ENCODE measurements at regions not wholly inside any gene's neighbourhood (a gene's known extent, or its start where the extent isn't known, plus 50 kb on each side); places are given as distances from the start of the nearest gene placed in this dataset.

GRCh38 chr14:101635749-101636560 lies 74.7 kb downstream of the DIO3 start:
- H3K4me3 ChIP-seq: no peak overlapping the region
- no peaks in the 10 kb centered on the region for H3K9me3 ChIP-seq
- no peaks in the 10 kb centered on the region for H3K36me3 ChIP-seq
- intact Hi-C loops (cut with DNase I; ENCODE audit: low total_unique reads): no loop called here
- TF ChIP-seq, protein P1, sequence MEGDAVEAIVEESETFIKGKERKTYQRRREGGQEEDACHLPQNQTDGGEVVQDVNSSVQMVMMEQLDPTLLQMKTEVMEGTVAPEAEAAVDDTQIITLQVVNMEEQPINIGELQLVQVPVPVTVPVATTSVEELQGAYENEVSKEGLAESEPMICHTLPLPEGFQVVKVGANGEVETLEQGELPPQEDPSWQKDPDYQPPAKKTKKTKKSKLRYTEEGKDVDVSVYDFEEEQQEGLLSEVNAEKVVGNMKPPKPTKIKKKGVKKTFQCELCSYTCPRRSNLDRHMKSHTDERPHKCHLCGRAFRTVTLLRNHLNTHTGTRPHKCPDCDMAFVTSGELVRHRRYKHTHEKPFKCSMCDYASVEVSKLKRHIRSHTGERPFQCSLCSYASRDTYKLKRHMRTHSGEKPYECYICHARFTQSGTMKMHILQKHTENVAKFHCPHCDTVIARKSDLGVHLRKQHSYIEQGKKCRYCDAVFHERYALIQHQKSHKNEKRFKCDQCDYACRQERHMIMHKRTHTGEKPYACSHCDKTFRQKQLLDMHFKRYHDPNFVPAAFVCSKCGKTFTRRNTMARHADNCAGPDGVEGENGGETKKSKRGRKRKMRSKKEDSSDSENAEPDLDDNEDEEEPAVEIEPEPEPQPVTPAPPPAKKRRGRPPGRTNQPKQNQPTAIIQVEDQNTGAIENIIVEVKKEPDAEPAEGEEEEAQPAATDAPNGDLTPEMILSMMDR (IDR thresholded peaks at IDR 0.05): no peak
- H3K4me1 ChIP-seq: no peaks in the 10 kb centered on the region
- no peak overlapping the region for H3K27ac ChIP-seq
- DNase-seq: no peak
- peaks cover 0 to 26% of the 10 kb centered on the region in 2 donors for H3K27me3 ChIP-seq

DNA sequence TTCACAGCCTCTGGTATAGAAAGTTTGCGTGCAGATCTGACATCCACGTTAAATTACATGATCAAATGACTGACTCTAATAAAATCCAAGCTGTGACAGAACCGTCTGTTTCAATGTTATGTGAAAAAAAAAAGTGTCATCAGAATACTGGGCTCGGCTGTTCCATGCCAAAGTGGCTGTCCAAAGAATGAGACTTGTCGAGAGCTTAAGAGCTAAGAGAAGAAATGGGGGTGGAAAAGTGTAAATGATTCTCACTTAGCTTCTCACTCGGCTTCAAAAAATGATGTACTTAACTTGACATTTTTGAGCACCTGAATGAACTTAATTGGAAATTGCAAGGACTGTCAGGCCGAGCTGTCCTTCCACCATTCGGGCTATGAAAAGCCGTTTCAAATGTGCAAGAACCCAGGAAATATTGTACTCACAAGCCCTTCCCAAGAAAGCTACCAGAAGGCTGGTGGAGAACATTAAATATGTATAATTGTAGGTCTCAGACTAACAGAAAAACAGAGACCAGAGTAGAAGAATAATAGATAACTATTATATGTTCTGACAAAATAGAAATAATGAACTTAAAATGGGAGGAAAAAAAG lies 78.0 kb downstream of the DIO3 start:
- no peak for DNase-seq
- Histone ChIP-seq H3K4me3 (no peak overlapping the region), H3K36me3 (no peaks in the 10 kb centered on the region), H3K27me3 (peaks cover 0 to 25% of the 10 kb centered on the region in 2 donors), H3K27ac (no peak overlapping the region), H3K4me1 (no peaks in the 10 kb centered on the region), H3K9me3 (peaks cover 0 to 5% (median 0%) of the 10 kb centered on the region in 3 donors)
- intact Hi-C loops (cut with DNase I; ENCODE audit: low total_unique reads): no loop called here
- TF ChIP-seq, protein P1 (IDR thresholded peaks at IDR 0.05): no peak

DNA sequence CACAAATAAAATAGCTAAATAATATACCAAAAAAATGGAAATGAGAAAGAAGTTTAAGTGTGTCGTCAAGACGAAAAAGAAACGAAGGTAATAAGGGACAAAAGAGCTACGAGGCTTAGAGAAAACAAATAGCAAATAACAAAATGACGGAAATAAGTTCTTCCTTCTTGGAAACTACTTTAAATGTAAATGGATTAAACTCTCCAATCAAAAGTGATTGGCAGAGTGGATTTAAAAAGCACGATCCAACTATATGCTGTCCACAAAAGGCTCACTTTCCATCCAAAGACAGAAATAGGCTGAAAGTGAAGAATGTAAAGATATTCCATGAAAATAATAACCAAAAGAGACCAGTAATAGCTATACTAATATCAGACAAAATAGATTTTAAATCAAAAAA lies 82.4 kb downstream of the DIO3 start:
- no peak for DNase-seq
- Histone ChIP-seq H3K4me3 (no peak overlapping the region), H3K36me3 (no peaks in the 10 kb centered on the region), H3K9me3 (peaks cover 0 to 6% (median 5%) of the 10 kb centered on the region in 3 donors), H3K27me3 (no peaks in the 10 kb centered on the region), H3K27ac (no peak overlapping the region), H3K4me1 (no peaks in the 10 kb centered on the region)
- intact Hi-C loops (cut with DNase I; ENCODE audit: low total_unique reads): no loop called here
- TF ChIP-seq, protein P1 (IDR thresholded peaks at IDR 0.05): no peak

GRCh38 chr14:101654051-101654450 lies 92.8 kb downstream of the DIO3 start:
- H3K4me3 ChIP-seq: no peak overlapping the region
- DNase-seq: no peak
- peaks cover 0 to 10% of the 10 kb centered on the region in 2 donors for H3K27me3 ChIP-seq
- H3K4me1 ChIP-seq: no peaks in the 10 kb centered on the region
- peaks cover 0 to under 1% (median 0%) of the 10 kb centered on the region in 3 donors for H3K9me3 ChIP-seq
- TF ChIP-seq, protein P1 (IDR thresholded peaks at IDR 0.05): no peak
- intact Hi-C loops (cut with DNase I; ENCODE audit: low total_unique reads): no loop called here
- no peaks in the 10 kb centered on the region for H3K36me3 ChIP-seq
- no peak overlapping the region for H3K27ac ChIP-seq

GRCh38 chr14:101657372-101657771 lies 96.1 kb downstream of the DIO3 start:
- H3K27ac ChIP-seq: no peak overlapping the region
- intact Hi-C loops (cut with DNase I; ENCODE audit: low total_unique reads): no loop called here

More at GRCh38 chr14:101657372-101657771, 96.1 kb downstream of the DIO3 start:
- Histone ChIP-seq H3K4me1 (no peaks in the 10 kb centered on the region), H3K4me3 (no peak overlapping the region), H3K36me3 (no peaks in the 10 kb centered on the region), H3K27me3 (peaks cover 0 to 10% of the 10 kb centered on the region in 2 donors), H3K9me3 (no peaks in the 10 kb centered on the region)
- TF ChIP-seq, protein P1 (IDR thresholded peaks at IDR 0.05): no peak
- DNase-seq: no peak

All from tibial artery (tissue), 4 donors.